GM20000 (cell line): ENCODE measurements at regions not wholly inside any gene's neighbourhood (a gene's known extent, or its start where the extent isn't known, plus 50 kb on each side); places are given as distances from the start of the nearest gene placed in this dataset.
"Not testable (repeated sequence)": the region's sequence is repeated elsewhere in the genome, so short reads cannot be mapped to it uniquely, and the experiment has no call there.

Experiments
- DNase-seq: peaks from one replicate; pipeline ENCODE4 v3.0.0; 2012; ENCODE audit warnings: low spot score

GRCh38 chr17:16833517-16833916 is 138.4 kb downstream of the TNFRSF13B start:
- DNase-seq, result not testable (repeated sequence)

- not testable (repeated sequence) for DNase-seq
These were observed 139.1 kb downstream of the TNFRSF13B start for GRCh38 chr17:16832853-16833252.

DNA sequence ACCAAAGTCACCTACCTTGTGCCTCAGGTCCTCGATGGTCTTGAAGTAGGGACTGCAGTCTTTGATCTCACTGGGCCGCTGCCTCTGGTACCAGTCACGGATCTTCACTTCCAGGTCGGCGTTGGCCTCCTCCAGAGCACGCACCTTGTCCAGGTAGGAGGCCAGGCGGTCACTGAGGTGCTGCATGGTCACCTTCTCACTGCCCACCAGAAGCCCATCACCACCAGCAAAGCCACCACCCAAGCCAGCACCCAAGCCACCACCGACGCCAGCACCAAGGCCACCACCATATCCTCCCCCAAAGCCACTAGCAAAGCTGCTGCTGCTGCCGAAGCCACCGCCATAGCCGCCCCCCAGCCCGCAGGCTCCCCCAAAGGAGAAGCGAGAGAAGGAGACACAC is 139.7 kb downstream of the TNFRSF13B start:
- DNase-seq, result not testable (repeated sequence)

DNA sequence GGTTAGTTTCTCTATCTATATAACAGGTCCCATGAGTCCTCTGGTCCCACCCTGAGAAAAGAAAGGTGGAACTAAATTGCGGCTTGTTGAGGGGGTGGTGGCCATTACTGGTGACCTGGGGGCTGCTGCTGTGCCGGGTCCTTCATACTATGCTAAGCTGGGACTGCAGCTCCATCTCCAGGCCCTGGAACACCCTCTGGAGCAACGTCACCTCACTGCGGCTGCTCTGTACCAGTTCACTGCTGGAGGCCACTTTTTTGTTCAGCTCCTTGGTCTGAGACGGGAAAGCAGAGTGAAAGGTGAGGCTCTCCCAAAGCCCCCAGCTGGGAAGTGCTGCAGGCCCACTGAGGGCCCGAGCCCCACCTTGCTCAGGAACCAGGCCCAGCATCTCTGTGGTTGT is 140.7 kb downstream of the CCDC144A start:
- DNase-seq, result not testable (repeated sequence)

- not testable (repeated sequence) for DNase-seq
These were observed 140.2 kb downstream of the CCDC144A start for GRCh38 chr17:16830219-16830618.
